HG02678 (cell line): ENCODE measurements at regions not wholly inside any gene's neighbourhood (a gene's known extent, or its start where the extent isn't known, plus 50 kb on each side); places are given as distances from the start of the nearest gene placed in this dataset.
"Not testable (repeated sequence)": the region's sequence is repeated elsewhere in the genome, so short reads cannot be mapped to it uniquely, and the experiment has no call there.

Source experiments
- ATAC-seq: cut with Tn5 transposase; IDR thresholded peaks from one replicate; pipeline ENCODE4 v1.9.1; 2021; ENCODE audit warnings: mild to moderate bottlenecking, moderate library complexity; ENCODE audit not compliant: unreplicated experiment

- no peak for ATAC-seq
Measured at GRCh38 chrX:27404366-27404765, 58.8 kb downstream of the PPP4R3C start.

DNA sequence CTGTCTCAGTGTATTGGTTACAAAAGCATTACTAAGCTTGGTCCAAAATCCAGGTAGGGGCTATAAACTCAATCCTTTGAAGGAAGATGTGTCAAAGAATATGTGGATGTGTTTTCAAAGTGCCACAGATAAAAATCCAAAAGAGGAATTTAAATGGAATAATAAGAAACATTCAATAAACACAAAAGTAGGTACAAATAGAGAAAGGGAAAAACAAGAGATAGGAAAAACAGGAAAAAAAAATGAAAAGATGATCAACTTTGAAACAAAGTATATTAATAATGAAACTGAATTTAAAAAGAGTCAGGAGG, 64.0 kb downstream of the PPP4R3C start:
- no peak for ATAC-seq

DNA sequence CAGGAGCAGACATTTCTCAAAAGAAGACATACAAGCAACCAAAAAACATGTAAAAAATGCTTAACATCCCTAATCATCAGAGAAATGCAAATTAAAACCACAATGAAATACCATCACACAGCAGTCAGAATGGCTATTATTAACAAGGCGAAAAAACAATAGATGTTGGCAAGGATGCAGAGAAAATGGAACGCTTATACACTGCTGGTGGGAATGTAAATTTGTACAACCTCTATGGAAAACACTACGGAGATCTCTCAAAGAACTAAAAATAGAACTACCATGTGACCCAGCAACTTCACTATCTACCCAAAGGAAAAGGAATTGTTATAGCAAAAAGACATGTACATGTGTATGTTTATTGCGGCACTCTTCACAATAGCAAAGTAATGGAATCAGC, 71.5 kb downstream of the PPP4R3C start:
- no peak for ATAC-seq

DNA sequence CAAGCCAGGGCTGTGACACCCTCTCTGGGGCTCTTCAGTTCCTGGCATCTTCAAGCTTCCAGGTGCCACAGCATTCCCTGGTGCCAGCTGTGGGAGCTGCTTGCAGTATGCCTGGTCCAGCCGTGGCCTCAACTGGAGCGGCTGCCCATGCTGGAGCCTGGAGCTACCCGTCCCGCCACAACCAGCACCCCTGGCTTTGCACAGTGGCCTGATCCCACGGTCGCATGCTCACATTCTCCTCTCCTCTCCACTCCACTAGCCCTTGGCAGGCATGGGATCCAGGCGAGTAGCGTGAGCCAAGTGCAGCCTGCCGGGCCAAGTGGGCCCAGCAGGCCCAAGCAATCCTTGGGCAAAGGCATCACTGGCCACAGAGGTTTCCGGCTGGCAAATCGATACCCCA, 81.7 kb downstream of the PPP4R3C start:
- ATAC-seq = no peak

DNA sequence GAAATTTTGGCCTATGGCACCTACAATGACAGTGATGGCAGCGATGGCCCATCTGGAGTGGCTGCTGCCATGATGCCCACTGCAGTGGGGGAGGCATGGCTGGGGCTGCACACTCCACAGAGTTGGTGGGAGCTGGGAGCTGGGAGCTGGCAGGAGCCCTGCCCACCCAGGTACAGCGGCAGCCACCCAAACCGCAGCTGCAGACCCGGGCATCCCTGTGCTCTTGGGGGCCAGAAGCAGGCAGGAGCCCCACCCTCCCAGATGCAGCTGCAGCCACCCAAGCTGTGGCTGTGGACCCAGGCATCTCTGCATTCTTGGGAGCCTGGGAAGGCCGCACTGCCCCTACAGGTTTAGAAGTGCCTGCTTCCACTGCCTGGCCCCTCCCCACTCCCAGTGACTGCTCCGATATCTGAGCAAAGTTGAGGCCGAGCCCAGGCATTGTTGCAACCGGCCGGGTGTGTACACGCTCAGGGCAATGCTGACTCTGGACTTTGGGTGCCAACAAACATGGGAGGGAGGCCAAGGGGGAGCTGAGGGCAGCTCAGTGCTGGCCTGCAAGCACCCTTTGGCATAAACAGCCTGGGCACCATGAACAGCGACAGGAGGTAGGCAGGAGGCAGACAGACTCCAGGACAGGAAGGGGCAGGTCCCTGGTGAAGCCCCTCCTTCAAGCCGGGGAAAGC, 82.8 kb downstream of the PPP4R3C start:
- ATAC-seq = no peak

DNA sequence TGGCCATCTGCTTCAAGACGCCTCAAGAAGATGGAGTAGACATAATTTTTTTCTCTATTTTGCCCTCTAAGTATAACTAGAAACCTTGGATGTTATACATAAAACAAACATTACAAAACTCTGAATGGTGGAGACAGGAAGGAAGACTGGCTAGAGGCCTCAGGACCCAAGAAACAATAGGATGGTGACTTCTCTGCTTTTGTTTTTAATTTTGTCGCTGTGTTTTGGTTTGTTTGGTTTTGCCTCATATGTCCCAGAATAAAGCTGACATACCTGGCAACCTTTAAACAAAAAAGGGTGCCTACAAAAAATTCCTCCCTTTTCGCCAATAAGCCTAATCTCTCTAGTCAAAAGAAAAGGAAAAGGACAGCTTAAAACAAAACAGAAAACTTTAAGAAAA, 109.1 kb downstream of the PPP4R3C start:
- ATAC-seq = no peak

DNA sequence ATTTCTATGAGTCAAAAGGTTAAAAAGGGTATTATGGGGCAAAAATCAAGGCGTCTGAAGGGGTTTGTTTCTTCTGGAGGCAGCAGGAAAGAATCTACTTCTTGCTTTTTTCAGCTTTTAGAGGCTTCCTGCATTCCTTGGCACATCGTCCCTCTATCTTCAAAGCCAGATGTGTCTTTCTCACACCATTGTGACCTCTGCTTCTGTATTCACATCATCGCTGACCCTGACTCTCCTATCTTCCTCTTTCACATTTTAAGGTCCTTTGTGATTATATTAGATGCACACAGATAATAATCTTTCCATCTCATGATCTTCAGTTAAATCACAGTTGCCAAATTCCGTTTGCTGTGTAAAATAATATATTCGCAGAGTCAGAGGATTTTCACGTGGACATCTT, 112.7 kb downstream of the PPP4R3C start:
- ATAC-seq = no peak

GRCh38 chrX:27336466-27337091, 126.6 kb downstream of the PPP4R3C start:
- no peak for ATAC-seq

DNA sequence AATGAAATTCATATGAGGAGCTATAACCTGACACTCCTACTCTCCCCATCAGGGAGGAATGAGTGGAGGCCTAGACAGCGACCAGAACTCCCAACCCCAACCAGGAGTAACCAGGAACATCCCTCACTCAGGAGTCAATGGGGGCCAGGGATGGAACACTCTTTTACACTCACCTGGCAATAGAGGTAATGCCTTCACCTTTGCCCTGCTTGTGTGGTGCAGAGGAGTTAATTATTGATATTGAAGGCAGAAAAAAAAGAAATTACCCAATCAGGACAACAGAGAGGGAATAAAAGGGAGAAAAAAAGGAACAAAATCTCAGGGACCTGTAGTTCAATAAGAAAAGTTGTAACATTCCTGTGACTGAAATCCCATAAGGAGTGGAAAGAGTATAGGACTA, 141.5 kb downstream of the PPP4R3C start:
- no peak for ATAC-seq

GRCh38 chrX:27309406-27309805, 153.7 kb downstream of the PPP4R3C start:
- ATAC-seq = no peak

DNA sequence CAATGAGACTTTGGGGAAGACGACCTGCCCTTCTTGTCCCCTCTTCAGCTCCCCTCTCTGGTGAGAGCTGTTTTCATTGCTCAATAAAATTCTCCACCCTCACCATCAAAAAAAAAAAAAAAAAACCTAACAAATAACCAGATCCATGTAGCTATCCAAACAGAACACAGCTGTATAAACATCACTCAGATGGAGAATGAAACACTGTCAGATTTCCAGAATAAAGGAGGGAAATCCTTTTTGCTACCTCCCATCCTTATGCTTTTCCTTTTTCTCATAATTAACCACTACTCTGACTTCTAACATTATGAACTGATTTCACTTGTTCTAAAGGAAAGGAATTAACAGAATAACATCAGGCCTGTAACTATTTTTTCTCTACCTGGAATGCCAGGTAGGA, 155.6 kb downstream of the PPP4R3C start:
- no peak for ATAC-seq

DNA sequence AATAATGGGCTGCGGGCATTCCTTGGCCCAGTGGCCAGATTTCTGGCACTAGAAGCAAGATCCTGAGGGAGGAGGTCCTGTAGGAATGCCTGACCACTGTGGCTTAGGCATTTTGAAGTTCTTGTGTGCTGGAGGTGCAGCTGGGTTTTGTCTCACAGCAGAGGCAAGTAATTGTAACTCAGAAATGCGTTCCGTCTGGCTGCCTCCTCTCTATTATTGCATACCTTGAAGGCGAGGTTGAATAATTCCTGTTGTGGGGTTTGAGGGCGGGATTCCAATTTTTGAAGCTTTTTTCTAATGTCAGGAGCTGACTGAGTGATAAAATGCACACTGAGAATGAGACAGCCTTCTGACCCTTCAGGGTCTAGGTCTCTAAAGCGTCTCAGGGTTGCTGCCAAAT, 170.6 kb downstream of the PPP4R3C start:
- not testable (repeated sequence) for ATAC-seq

GRCh38 chrX:27276751-27277150, 186.4 kb downstream of the PPP4R3C start:
- no peak for ATAC-seq

GRCh38 chrX:27254656-27255055, 208.5 kb downstream of the PPP4R3C start:
- no peak for ATAC-seq

- no peak for ATAC-seq
Measured at GRCh38 chrX:27251369-27251768, 211.8 kb downstream of the PPP4R3C start.

DNA sequence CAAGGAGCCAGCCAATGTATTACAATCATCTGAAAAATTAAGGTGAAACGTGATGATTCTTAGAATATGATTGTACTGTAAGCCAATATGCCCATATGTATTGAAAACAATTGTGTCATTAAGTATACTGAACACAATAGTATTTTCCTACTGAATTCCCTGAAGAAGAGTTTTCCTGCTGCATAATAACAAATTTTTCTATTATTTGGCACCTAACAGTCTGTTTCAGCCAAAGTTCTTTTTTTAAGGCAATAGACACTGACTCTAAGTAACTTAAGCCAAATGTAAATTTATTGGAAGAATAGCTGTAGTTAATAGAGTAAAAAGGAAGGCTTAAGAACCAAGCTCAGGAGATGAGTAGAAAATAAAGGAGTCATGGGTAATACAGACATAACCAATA, 220.6 kb downstream of the PPP4R3C start:
- no peak for ATAC-seq

- ATAC-seq = no peak
Measured at GRCh38 chrX:27241981-27242380, 221.2 kb downstream of the PPP4R3C start.

DNA sequence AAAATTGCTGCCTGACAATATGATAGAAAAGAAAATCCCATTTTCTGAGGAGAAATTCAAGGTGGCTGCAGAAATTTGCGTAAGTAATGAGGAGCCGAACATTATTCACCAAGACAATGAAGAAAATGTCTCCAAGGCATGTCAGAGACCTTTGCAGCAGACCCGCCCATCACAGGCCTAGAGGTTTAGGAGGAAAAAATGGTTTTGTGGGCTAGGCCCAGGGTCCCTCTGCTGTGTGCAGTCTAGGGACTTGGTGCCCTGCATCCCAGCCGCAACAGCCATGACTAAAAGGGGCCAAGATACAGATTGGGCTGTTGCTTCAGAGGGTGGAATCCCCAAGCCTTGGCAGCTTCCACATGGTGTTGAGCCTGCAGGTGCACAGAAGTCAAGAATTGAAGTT, 223.1 kb downstream of the PPP4R3C start:
- not testable (repeated sequence) for ATAC-seq

GRCh38 chrX:27236681-27237080, 226.5 kb downstream of the PPP4R3C start:
- ATAC-seq = no peak

GRCh38 chrX:27229721-27230120, 233.4 kb downstream of the PPP4R3C start:
- ATAC-seq = no peak

GRCh38 chrX:27222661-27223060, 240.5 kb downstream of the PPP4R3C start:
- no peak for ATAC-seq

DNA sequence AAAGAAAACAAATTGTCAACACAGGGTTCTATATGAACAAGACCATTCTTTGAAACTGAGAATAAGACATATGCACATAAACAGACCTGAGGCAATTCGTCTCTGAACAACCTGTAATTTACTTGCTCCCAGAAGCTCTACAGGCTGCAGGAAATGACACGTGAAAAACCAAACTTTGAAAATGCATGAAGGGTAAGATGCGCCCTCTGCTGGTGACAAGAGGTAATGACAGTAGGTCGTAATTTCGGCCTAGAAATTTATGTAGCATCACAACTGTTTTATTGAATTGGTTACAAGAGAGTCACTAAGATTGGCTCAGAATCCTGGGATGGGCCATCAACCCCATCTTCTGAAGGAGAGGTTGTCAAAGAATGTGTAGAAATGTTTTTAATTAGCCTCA, 276.5 kb downstream of the PPP4R3C start:
- ATAC-seq = no peak

GRCh38 chrX:27163236-27163635, 299.9 kb downstream of the PPP4R3C start:
- no peak for ATAC-seq
